HepG2 (cell line): ENCODE measurements at regions not wholly inside any gene's neighbourhood (a gene's known extent, or its start where the extent isn't known, plus 50 kb on each side); places are given as distances from the start of the nearest gene placed in this dataset.

Experiments used
- ATAC-seq: fragments of 200-7000 bp; cut with Tn5 transposase; 3 replicates; pipeline ENCODE4 v1.9.1; 2020; ENCODE audit warnings: mild to moderate bottlenecking, moderate library complexity
- BruUV-seq: library from RNA; stranded (reverse); fragments of 400-500 nt; replicated peaks from 2 replicates; lab custom pipeline; 2021; lab: Mats Ljungman, UMichigan
- CTCF ChIA-PET: fragments of 300-600 bp; formaldehyde crosslinking; extraction: SDS; loops from one replicate; lab custom pipeline; 2021; ENCODE audit warnings: low total read pairs, inconsistent platforms, low intra/inter-chr PET ratio; lab: Yijun Ruan, JAX
- POLR2A ChIA-PET: fragments of 350-600 bp; sonication (Branson Sonifier 250); formaldehyde crosslinking; loops from one replicate; lab custom pipeline; 2020; ENCODE audit warnings: antibody characterized with exemption, inconsistent platforms; lab: Yijun Ruan, JAX
- DNase-seq: peaks from one replicate; pipeline ENCODE4 v3.0.0-alpha.2; 2015; ENCODE audit warnings: low spot score
- FAIRE-seq: peaks from 3 replicates; lab custom pipeline; 2011; peaks lifted over from hg19 to GRCh38; lab: Jason Lieb, UNC
- H2AFZ ChIP-seq: one replicate; pipeline ENCODE4 v1.6.1; 2011; ENCODE audit warnings: low read length, inconsistent platforms
- H3K27ac ChIP-seq: fragments of 300-600 bp; 3 replicates; pipeline ENCODE4 v1.8.0; 2011; ENCODE audit warnings: mixed run types, mild to moderate bottlenecking, mixed read lengths, low read length, inconsistent platforms; ENCODE audit not compliant: insufficient read depth; ENCODE audit errors: extremely low read length
- H3K27me3 ChIP-seq, 2 experiments: fragments of 200-600 bp in 1 of 2; 2 replicates in 1 of 2; 3 replicates in 1 of 2; pipeline versions ENCODE4 v1.6.0 to v1.8.0; 2011; ENCODE audit warnings: low read length in 2 of 2, mild to moderate bottlenecking in 2 of 2, moderate library complexity in 2 of 2, inconsistent platforms in 1 of 2; ENCODE audit not compliant: insufficient read depth in 2 of 2, control insufficient read depth in 1 of 2
- H3K36me3 ChIP-seq, 2 experiments: fragments of 200-600 bp in 1 of 2; replicated peaks in 1 of 2; 2 replicates in 1 of 2; 3 replicates in 1 of 2; pipeline versions ENCODE4 v1.5.1 to v1.8.0; 2011; ENCODE audit warnings: low read length in 2 of 2, inconsistent platforms in 1 of 2; ENCODE audit not compliant: insufficient read depth in 2 of 2, control insufficient read depth in 1 of 2
- H3K4me1 ChIP-seq: 2 replicates; pipeline ENCODE4 v1.5.1; 2012; ENCODE audit warnings: low read length, inconsistent platforms; ENCODE audit not compliant: insufficient read depth
- H3K4me2 ChIP-seq: 2 replicates; pipeline ENCODE4 v1.6.0; 2011; ENCODE audit warnings: low read depth, low read length, inconsistent platforms
- H3K4me3 ChIP-seq, 3 experiments: fragments of 200-600 bp in 1 of 3; sonication (generic), shearing (Covaris generic) in 1 of 3; replicated peaks in 1 of 3; 2 replicates each; pipeline ENCODE4 v1.5.1; 2011 to 2016; ENCODE audit warnings: low read length in 3 of 3, inconsistent platforms in 2 of 3, low read depth in 2 of 3, mild to moderate bottlenecking in 2 of 3, control low read depth in 1 of 3, mixed read lengths in 1 of 3; ENCODE audit not compliant: insufficient read depth in 1 of 3
- H3K79me2 ChIP-seq: one replicate; pipeline ENCODE4 v1.6.1; 2011; ENCODE audit warnings: low read length, inconsistent platforms; ENCODE audit not compliant: insufficient read depth
- H3K9ac ChIP-seq: 2 replicates; pipeline ENCODE4 v1.6.0; 2011; ENCODE audit warnings: mild to moderate bottlenecking, low read depth, low read length, inconsistent platforms; ENCODE audit not compliant: insufficient read depth
- H3K9me3 ChIP-seq: 2 replicates; pipeline ENCODE4 v1.5.1; 2012; ENCODE audit warnings: mild to moderate bottlenecking, low read length
- H4K20me1 ChIP-seq: 2 replicates; pipeline ENCODE4 v1.6.0; 2011; ENCODE audit warnings: inconsistent platforms, mild to moderate bottlenecking, low read length, moderate library complexity; ENCODE audit not compliant: insufficient read depth
- CREB1 ChIP-seq, 2 experiments: fragments of 450-650 bp in 1 of 2; IDR thresholded peaks; 2 replicates each; pipeline ENCODE4 v1.6.1; 2016 to 2017; ENCODE audit warnings: control low read depth in 1 of 2, mild to moderate bottlenecking in 1 of 2, missing compliant biosample characterization in 1 of 2, missing genetic modification characterization in 1 of 2
- KLF12 ChIP-seq: sonication (generic); formaldehyde crosslinking; IDR thresholded peaks from 2 replicates; pipeline ENCODE4 v1.4.0; 2020; ENCODE audit warnings: missing genetic modification reagents, borderline replicate concordance
- MED13 ChIP-seq: sonication (generic); formaldehyde crosslinking; IDR thresholded peaks from 2 replicates; pipeline ENCODE4 v1.5.0; 2020; ENCODE audit warnings: missing genetic modification reagents
- NFE2L2 ChIP-seq: fragments of 150-350 bp; IDR thresholded peaks from 2 replicates; pipeline ENCODE4 v1.6.1; 2014; ENCODE audit warnings: low read length
- PHF20 ChIP-seq: sonication (generic); formaldehyde crosslinking; IDR thresholded peaks from 2 replicates; pipeline ENCODE4 v1.5.0; 2020; ENCODE audit warnings: mild to moderate bottlenecking, missing genetic modification reagents
- SNRNP70 ChIP-seq: fragments of 200-400 bp; formaldehyde crosslinking; IDR thresholded peaks from 2 replicates; pipeline ENCODE4 v1.6.1; 2017; ENCODE audit warnings: mild to moderate bottlenecking, low read depth, low read length, moderate library complexity
- SSRP1 ChIP-seq: IDR thresholded peaks from 2 replicates; pipeline ENCODE4 v1.6.1; 2016; ENCODE audit warnings: control low read depth
- ZKSCAN1 ChIP-seq: fragments of 150-350 bp; IDR thresholded peaks from 2 replicates; pipeline ENCODE4 v1.6.1; 2014; ENCODE audit warnings: low read length
- ZKSCAN8 ChIP-seq: IDR thresholded peaks from 2 replicates; pipeline ENCODE4 v1.6.1; 2016; ENCODE audit warnings: borderline replicate concordance, missing genetic modification reagents, missing compliant biosample characterization
- ZNF24 ChIP-seq: fragments of 450-650 bp; IDR thresholded peaks from 2 replicates; pipeline ENCODE4 v1.6.1; 2017; ENCODE audit warnings: antibody characterized with exemption, mild to moderate bottlenecking
- ZNF260 ChIP-seq: sonication (generic); formaldehyde crosslinking; IDR thresholded peaks from 2 replicates; pipeline ENCODE4 v1.4.0; 2020; ENCODE audit warnings: missing genetic modification reagents, low read depth, mild to moderate bottlenecking, borderline replicate concordance
- ZNF567 ChIP-seq: sonication (generic); formaldehyde crosslinking; IDR thresholded peaks from 2 replicates; pipeline ENCODE4 v1.8.1; 2023; ENCODE audit warnings: mild to moderate bottlenecking, missing genetic modification reagents, borderline replicate concordance
- ZNF703 ChIP-seq: sonication (generic); formaldehyde crosslinking; IDR thresholded peaks from 2 replicates; pipeline ENCODE4 v1.5.1; 2020; ENCODE audit warnings: missing genetic modification reagents, mild to moderate bottlenecking, moderate library complexity, borderline replicate concordance
- ZNF891 ChIP-seq: sonication (generic); formaldehyde crosslinking; IDR thresholded peaks from 2 replicates; pipeline ENCODE4 v1.5.0; 2020; ENCODE audit warnings: mild to moderate bottlenecking, missing genetic modification reagents
- WGBS: methylation state at CpG from one replicate; pipeline ENCODE4 v1.1.6; 2017; ENCODE audit warnings: low lambda C conversion rate; 5-methylcytosine and 5-hydroxymethylcytosine counted together
- in situ Hi-C: cut with HindIII; loops from 2 replicates; pipeline ENCODE4 v1.10.0; 2017; ENCODE audit warnings: low pct_unique_long_range_greater_than_20kb; ENCODE audit not compliant: extremely low pct_ligation_motif_present
- intact Hi-C: fragments of 100-400 bp; cut with micrococcal nuclease; formaldehyde crosslinking; loops from one replicate; pipeline ENCODE4 v1.10.0; 2022; ENCODE audit not compliant: unreplicated experiment
- TF ChIP-seq, protein P1 (sequence below): sonication (generic); formaldehyde crosslinking; IDR thresholded peaks from 2 replicates; pipeline ENCODE4 v1.4.0; 2020; ENCODE audit warnings: missing genetic modification reagents
- TF ChIP-seq, protein P2 (sequence below): sonication (generic); formaldehyde crosslinking; IDR thresholded peaks from 2 replicates; pipeline ENCODE4 v1.5.0; 2020; ENCODE audit warnings: mild to moderate bottlenecking, missing genetic modification reagents, borderline replicate concordance

DNA sequence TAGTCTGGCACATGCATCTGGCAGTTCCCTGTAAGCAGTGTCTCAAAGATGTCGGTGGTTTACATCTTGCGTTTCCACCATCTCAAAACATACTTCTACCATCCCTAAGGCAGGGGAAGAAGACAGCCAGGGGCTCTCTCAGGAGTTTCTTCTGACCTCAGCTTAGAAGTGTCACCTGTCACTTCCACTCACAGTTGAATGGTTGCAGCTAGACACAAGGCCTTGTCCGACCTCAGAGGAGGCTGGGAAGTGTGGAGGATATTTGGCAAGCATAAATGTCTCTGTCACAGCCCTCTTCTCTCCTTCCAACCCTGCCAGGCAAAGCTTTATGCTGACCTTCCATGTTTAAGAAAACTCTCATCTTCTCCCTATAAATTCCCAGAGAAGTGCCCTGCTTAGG, 193.3 kb downstream of the HERPUD2 start:
- no peak for ATAC-seq
- in situ Hi-C loops (no loop called here), intact Hi-C loops (no loop called here)
- TF ChIP-seq ZNF24 = no peak
- no peak for TF ChIP-seq ZKSCAN1
- TF ChIP-seq ZNF567 (CRISPR knock-in tag) = no peak
- no peak for TF ChIP-seq ZKSCAN8 (CRISPR knock-in tag)
- TF ChIP-seq SSRP1 = no peak
- TF ChIP-seq ZNF891 (CRISPR knock-in tag) = no peak
- no peak for TF ChIP-seq SNRNP70
- TF ChIP-seq KLF12 (CRISPR knock-in tag) = no peak
- no peak for TF ChIP-seq PHF20 (CRISPR knock-in tag)
- TF ChIP-seq, protein P1, sequence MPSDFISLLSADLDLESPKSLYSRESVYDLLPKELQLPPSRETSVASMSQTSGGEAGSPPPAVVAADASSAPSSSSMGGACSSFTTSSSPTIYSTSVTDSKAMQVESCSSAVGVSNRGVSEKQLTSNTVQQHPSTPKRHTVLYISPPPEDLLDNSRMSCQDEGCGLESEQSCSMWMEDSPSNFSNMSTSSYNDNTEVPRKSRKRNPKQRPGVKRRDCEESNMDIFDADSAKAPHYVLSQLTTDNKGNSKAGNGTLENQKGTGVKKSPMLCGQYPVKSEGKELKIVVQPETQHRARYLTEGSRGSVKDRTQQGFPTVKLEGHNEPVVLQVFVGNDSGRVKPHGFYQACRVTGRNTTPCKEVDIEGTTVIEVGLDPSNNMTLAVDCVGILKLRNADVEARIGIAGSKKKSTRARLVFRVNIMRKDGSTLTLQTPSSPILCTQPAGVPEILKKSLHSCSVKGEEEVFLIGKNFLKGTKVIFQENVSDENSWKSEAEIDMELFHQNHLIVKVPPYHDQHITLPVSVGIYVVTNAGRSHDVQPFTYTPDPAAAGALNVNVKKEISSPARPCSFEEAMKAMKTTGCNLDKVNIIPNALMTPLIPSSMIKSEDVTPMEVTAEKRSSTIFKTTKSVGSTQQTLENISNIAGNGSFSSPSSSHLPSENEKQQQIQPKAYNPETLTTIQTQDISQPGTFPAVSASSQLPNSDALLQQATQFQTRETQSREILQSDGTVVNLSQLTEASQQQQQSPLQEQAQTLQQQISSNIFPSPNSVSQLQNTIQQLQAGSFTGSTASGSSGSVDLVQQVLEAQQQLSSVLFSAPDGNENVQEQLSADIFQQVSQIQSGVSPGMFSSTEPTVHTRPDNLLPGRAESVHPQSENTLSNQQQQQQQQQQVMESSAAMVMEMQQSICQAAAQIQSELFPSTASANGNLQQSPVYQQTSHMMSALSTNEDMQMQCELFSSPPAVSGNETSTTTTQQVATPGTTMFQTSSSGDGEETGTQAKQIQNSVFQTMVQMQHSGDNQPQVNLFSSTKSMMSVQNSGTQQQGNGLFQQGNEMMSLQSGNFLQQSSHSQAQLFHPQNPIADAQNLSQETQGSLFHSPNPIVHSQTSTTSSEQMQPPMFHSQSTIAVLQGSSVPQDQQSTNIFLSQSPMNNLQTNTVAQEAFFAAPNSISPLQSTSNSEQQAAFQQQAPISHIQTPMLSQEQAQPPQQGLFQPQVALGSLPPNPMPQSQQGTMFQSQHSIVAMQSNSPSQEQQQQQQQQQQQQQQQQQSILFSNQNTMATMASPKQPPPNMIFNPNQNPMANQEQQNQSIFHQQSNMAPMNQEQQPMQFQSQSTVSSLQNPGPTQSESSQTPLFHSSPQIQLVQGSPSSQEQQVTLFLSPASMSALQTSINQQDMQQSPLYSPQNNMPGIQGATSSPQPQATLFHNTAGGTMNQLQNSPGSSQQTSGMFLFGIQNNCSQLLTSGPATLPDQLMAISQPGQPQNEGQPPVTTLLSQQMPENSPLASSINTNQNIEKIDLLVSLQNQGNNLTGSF (CRISPR knock-in tag) = no peak
- TF ChIP-seq ZNF260 (CRISPR knock-in tag) = no peak
- TF ChIP-seq NFE2L2 = no peak
- TF ChIP-seq MED13 (CRISPR knock-in tag) = no peak
- no peak for TF ChIP-seq ZNF703 (CRISPR knock-in tag)
- TF ChIP-seq, protein P2, sequence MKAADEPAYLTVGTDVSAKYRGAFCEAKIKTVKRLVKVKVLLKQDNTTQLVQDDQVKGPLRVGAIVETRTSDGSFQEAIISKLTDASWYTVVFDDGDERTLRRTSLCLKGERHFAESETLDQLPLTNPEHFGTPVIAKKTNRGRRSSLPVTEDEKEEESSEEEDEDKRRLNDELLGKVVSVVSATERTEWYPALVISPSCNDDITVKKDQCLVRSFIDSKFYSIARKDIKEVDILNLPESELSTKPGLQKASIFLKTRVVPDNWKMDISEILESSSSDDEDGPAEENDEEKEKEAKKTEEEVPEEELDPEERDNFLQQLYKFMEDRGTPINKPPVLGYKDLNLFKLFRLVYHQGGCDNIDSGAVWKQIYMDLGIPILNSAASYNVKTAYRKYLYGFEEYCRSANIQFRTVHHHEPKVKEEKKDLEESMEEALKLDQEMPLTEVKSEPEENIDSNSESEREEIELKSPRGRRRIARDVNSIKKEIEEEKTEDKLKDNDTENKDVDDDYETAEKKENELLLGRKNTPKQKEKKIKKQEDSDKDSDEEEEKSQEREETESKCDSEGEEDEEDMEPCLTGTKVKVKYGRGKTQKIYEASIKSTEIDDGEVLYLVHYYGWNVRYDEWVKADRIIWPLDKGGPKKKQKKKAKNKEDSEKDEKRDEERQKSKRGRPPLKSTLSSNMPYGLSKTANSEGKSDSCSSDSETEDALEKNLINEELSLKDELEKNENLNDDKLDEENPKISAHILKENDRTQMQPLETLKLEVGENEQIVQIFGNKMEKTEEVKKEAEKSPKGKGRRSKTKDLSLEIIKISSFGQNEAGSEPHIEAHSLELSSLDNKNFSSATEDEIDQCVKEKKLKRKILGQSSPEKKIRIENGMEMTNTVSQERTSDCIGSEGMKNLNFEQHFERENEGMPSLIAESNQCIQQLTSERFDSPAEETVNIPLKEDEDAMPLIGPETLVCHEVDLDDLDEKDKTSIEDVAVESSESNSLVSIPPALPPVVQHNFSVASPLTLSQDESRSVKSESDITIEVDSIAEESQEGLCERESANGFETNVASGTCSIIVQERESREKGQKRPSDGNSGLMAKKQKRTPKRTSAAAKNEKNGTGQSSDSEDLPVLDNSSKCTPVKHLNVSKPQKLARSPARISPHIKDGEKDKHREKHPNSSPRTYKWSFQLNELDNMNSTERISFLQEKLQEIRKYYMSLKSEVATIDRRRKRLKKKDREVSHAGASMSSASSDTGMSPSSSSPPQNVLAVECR (CRISPR knock-in tag) = no peak
- no peak for TF ChIP-seq CREB1 (IDR thresholded peaks at IDR 0.05)
- TF ChIP-seq CREB1 (CRISPR knock-in tag; IDR thresholded peaks at IDR 0.05) = no peak
- H3K36me3 ChIP-seq = no peaks in the 10 kb centered on the region
- H4K20me1 ChIP-seq = no peaks in the 10 kb centered on the region
- peaks cover 0 to 4% of the 10 kb centered on the region in 2 experiments; a peak in 1 of 5 replicates for H3K27me3 ChIP-seq
- H3K9ac ChIP-seq = no peak overlapping the region
- peaks cover 6% of the 10 kb centered on the region; the same call in 1 of the 2 replicates for H3K4me1 ChIP-seq
- no peak overlapping the region for H3K4me2 ChIP-seq
- H3K9me3 ChIP-seq = no peaks in the 10 kb centered on the region
- H3K27ac ChIP-seq = no peak overlapping the region
- no peak overlapping the region for H2AFZ ChIP-seq
- no peaks in the 10 kb centered on the region for H3K79me2 ChIP-seq
- POLR2A ChIA-PET = no interaction called here
- FAIRE-seq = no peak
- CTCF ChIA-PET = no interaction called here
- BruUV-seq = no TSS peak
- no peak for DNase-seq
- H3K4me3 ChIP-seq = no peak overlapping the region
- WGBS = 18% methylated on average over 3 of the region's 3 CpGs
